GM21360 (cell line): ENCODE measurements at regions not wholly inside any gene's neighbourhood (a gene's known extent, or its start where the extent isn't known, plus 50 kb on each side); places are given as distances from the start of the nearest gene placed in this dataset.

Source experiments
- ATAC-seq: cut with Tn5 transposase; IDR thresholded peaks from one replicate; pipeline ENCODE4 v1.9.1; 2021; ENCODE audit warnings: mild to moderate bottlenecking, moderate library complexity; ENCODE audit not compliant: unreplicated experiment

- no peak for ATAC-seq
Observed at GRCh38 chr3:23029001-23029400, 174.1 kb upstream of the UBE2E2 start.

GRCh38 chr3:23035927-23036640 is 167.0 kb upstream of the UBE2E2 start:
- no peak for ATAC-seq

- ATAC-seq, result peak; percentile 95
Observed at GRCh38 chr3:23036728-23037127, 166.4 kb upstream of the UBE2E2 start.

GRCh38 chr3:23038471-23038870 is 164.7 kb upstream of the UBE2E2 start:
- ATAC-seq, result no peak

DNA sequence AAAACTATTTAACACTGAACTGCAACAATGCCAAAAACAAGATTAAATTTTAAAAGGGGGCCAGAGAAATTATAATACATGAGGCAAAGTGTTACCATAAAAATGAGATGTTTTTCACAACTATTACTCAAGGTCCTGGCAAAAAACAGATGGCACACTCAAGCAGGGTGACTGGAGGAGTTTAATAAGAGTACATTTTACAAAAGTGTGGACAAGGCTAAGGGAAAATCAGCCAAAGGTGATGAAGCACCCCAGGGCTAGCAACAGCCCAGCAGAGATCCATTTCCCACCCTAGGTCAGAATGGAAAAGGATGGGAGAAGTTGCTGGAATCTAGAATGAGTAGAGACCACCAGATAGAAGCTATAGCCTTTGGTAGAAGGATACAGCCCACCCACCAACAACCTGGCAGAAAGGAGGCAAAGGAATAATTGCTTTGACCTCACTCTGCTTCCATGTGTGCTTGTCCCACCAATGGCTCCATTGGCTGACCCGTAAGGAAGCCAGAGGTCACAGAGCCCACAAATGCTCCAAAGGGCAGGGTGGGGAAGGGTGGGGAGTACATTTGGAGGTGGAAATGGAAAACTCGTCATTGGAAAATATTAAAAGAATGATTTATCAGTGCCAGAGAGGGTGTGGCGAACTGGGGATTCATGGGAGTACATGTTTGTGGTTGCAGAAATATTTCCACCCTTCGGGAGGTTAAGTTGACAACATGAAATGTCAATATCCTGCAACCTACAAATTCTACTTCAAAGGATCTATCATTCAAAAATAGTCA is 161.0 kb upstream of the UBE2E2 start:
- no peak for ATAC-seq

DNA sequence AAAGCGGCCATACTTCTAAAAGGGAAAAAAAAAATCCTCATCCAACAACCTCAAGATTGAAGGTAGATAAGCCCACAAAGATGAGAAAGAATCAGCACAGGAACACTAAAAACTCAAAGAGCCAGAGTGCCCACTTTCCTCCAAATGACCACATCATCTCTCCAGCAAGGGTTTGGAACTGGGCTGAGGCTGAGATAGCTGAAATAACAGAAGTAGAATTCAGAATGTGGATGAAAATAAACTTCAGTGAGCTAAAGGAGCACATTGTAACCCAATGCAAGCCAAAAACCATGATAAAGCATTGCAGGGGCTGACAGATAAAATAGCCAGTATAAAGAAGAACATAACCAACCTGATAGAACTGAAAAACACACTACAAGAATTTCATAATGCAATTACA is 158.7 kb upstream of the UBE2E2 start:
- ATAC-seq, result no peak

GRCh38 chr3:23046536-23046935 is 156.6 kb upstream of the UBE2E2 start:
- no peak for ATAC-seq

GRCh38 chr3:23051240-23052140 is 151.6 kb upstream of the UBE2E2 start:
- no peak for ATAC-seq

GRCh38 chr3:23052208-23052607 is 150.9 kb upstream of the UBE2E2 start:
- ATAC-seq, result no peak

DNA sequence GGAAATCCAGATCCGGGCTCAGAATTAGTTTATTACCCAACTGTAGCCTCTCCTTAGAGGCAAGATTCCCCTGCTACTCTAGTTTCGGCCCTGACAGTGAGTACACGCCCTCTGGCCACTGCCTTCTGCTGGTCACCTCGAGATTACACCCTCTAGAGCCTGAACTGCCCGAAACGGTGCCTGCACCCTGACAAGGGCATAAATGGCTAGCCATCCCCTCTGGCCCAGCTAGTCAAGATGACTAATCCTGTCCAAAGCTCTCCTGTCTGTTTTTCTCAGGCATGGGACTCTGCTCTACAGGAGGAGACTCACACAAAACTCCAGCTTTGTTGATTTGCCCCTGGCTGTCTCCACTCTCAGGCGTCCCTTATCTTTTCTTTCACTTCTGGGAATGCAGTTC is 150.5 kb upstream of the UBE2E2 start:
- ATAC-seq, result no peak

- peak; percentile 76 for ATAC-seq
Observed at GRCh38 chr3:23055733-23056376, 147.3 kb upstream of the UBE2E2 start.

DNA sequence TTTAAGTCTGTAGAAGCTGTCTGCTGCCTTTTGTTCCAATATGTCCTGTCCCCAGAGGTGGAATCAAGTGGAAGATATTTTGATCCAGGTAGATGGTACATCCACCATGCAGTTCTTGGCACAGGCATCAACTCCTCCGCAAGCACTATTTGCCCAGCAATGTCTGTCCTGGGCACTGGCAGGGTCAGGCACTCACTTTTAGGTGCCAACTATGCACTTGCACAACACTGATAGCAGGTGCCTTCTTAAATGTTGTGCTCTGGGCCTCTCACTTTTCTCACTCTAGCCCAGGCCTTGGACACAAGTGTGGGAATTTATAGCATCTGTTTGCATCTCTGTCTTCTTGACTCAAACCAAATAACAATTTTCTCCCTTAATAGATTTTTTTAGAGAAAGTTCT is 140.5 kb upstream of the UBE2E2 start:
- no peak for ATAC-seq

DNA sequence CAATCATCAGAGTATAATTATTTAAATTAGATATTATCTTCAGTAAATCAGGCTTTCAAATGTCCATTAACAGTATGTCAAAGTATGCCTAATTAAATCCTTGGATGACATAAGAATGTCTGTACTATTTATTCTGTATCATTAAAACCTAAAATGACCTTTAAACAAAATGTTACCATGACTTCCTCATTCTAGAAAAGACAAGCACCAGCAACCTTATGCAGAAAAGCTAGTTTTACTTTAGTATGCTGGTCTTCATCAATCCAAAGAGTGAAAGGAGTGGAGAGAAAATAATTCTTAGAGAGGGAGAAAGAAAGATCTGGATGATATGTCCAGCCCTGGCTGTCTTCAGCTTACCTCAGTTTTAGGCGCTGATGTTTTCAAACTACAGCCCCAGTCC is 140.1 kb upstream of the UBE2E2 start:
- ATAC-seq, result no peak

DNA sequence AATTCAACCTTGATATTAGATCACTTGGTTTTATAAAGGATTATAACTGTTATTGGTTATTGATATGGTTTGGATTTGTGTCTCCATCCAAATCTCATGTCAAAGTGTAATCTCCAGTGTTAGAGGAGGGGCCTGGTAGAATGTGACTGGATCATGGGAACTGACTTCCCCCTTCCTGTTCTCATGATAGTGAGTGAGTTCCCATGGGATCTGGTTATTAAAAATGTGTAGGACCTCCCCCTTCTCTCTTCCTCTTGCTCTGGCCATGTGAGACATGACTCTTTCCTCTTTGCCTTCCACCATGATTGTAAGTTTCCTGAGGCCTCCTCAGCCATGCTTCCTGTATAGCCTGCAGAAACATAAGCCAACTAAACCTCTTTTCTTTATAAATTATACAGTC is 136.0 kb upstream of the UBE2E2 start:
- ATAC-seq, result no peak

DNA sequence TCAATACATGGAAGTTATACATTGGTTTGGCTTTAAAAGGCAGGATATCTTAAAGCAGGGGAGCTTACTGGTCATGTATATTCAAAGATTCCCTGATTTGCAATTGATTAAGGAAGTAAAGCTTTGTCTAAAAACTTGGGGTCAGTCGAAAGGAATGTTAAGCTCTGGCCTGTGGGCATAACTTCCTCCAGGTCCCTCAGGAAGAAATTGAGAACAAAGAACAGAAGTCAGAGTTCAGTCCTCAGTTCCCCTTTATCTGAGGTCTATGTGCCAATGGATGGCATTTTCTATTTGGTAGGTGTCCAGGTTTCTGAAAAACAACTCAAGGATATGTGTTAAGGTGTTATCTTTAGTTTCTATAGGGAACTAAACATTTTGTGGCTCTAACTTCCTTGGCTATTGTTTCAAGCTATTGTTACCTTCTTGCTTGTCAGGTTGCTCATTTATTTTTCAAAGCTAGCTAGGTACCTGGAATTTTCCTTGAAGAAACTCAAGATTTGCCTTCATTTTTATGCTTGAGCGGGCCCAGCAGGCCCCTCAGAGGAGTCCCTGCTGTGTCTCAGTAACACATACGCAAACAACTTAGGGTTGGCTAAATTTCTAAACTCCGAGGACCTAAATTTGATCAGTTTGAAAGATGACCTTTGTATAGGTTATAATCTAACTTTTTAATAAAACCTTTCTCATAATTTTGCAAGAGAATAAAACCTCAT is 135.0 kb upstream of the UBE2E2 start:
- no peak for ATAC-seq

- ATAC-seq, result peak; percentile 27
Observed at GRCh38 chr3:23071296-23071695, 131.8 kb upstream of the UBE2E2 start.

GRCh38 chr3:23071758-23072157 is 131.4 kb upstream of the UBE2E2 start:
- ATAC-seq, result peak; percentile 70

- no peak for ATAC-seq
Observed at GRCh38 chr3:23072693-23073092, 130.4 kb upstream of the UBE2E2 start.

DNA sequence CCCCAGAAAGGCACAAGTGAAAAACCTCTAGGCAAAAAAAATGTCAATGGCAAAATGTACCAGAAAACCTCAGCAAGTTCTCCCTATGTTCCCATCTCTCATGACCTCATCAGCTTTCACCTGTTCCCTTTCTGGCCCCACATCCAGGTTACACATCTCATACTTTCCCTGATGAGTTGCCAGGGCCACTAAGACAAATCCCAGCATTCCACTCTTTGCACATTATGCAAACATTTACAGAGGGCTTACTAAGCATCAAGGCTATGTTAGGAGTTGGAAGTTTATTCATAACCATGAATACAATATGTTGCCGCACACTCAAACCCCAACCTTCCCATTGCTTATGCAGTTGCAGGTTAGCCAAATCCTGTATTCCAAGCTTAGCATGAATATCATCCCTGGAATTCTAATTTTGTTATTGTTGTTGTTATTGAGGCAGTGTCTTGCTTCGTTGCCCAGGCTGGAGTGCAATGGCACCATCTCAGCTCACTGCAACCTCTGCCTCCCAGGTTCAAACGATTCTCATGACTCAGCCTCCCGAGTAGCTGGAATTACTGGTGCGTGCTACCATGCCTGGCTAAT is 129.3 kb upstream of the UBE2E2 start:
- no peak for ATAC-seq

GRCh38 chr3:23075496-23075895 is 127.6 kb upstream of the UBE2E2 start:
- no peak for ATAC-seq
